Panc1 (cell line): ENCODE measurements at regions not wholly inside any gene's neighbourhood (a gene's known extent, or its start where the extent isn't known, plus 50 kb on each side); places are given as distances from the start of the nearest gene placed in this dataset.

Experiments used
- CTCF ChIP-seq: fragments of 450-650 bp; IDR thresholded peaks from 2 replicates; pipeline ENCODE4 v1.5.1; 2017; ENCODE audit warnings: mild to moderate bottlenecking
- POLR2AphosphoS5 ChIP-seq: IDR thresholded peaks from 2 replicates; pipeline ENCODE4 v1.6.1; 2012; ENCODE audit warnings: mild to moderate bottlenecking, low read depth, low read length, moderate library complexity
- REST ChIP-seq, 2 experiments: IDR thresholded peaks; 2 replicates each; pipeline ENCODE4 v1.6.1; 2011 to 2012; ENCODE audit warnings: low read depth in 2 of 2, control low read depth in 1 of 2, low read length in 1 of 2, mild to moderate bottlenecking in 1 of 2, moderate library complexity in 1 of 2; ENCODE audit not compliant: insufficient read depth in 1 of 2
- SIN3A ChIP-seq: IDR thresholded peaks from 2 replicates; pipeline ENCODE4 v1.6.1; 2012; ENCODE audit warnings: low read depth, mild to moderate bottlenecking, low read length, moderate library complexity, borderline replicate concordance; ENCODE audit not compliant: insufficient read depth
- TCF7L2 ChIP-seq: IDR thresholded peaks from 2 replicates; pipeline ENCODE4 v1.6.1; 2011; ENCODE audit warnings: mild to moderate bottlenecking, low read depth, low read length, inconsistent platforms

- TF ChIP-seq CTCF (no peak), POLR2AphosphoS5 (no peak), TCF7L2 (no peak), SIN3A (no peak), REST (IDR thresholded peaks at IDR 0.05; ENCODE audit: insufficient read depth in 1 of 2, low read depth in 2 of 2, low read length in 1 of 2) (no peak)
Observed at GRCh38 chr1:166693158-166693557, 146.1 kb upstream of the POGK start.
